Neural progenitor cell (in vitro differentiated cells): ENCODE measurements at regions not wholly inside any gene's neighbourhood (a gene's known extent, or its start where the extent isn't known, plus 50 kb on each side); places are given as distances from the start of the nearest gene placed in this dataset.

Source experiments
- CTCF ChIP-seq: fragments of 200-600 bp; sonication (generic); IDR thresholded peaks from 2 replicates; pipeline ENCODE4 v1.5.1; 2017; ENCODE audit warnings: antibody characterized with exemption, mild to moderate bottlenecking
- EZH2 ChIP-seq: fragments of 200-600 bp; sonication (generic); IDR thresholded peaks from 2 replicates; pipeline ENCODE4 v1.6.1; 2017; ENCODE audit warnings: antibody characterized with exemption, mild to moderate bottlenecking, moderate library complexity

- TF ChIP-seq CTCF (no peak), EZH2 (no peak)
Observed at GRCh38 chr3:147864754-147865354, 455.7 kb downstream of the ZIC1 start.
